ENCODE measurements at regions not wholly inside any gene's neighbourhood (a gene's known extent, or its start where the extent isn't known, plus 50 kb on each side); places are given as distances from the start of the nearest gene placed in this dataset.

DNA sequence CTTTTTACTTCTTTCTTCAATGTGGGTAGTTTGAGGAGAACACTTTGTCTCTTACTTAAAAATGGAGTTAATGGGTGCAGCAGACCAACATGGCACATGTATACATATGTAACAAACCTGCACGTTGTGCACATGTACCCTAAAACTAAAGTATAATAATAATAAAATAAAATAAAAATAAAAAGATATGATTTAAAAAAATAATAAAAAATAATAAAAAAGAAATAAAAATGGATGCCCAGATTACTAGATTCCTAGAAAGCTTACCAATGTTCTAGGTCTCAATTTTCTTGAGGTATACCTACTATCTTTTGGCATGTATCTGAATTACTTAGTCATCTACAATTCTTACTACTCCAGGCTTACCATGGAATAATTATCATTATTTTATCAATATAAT, 2001.6 kb upstream of the CDH9 start:
- TF ChIP-seq, protein P1, sequence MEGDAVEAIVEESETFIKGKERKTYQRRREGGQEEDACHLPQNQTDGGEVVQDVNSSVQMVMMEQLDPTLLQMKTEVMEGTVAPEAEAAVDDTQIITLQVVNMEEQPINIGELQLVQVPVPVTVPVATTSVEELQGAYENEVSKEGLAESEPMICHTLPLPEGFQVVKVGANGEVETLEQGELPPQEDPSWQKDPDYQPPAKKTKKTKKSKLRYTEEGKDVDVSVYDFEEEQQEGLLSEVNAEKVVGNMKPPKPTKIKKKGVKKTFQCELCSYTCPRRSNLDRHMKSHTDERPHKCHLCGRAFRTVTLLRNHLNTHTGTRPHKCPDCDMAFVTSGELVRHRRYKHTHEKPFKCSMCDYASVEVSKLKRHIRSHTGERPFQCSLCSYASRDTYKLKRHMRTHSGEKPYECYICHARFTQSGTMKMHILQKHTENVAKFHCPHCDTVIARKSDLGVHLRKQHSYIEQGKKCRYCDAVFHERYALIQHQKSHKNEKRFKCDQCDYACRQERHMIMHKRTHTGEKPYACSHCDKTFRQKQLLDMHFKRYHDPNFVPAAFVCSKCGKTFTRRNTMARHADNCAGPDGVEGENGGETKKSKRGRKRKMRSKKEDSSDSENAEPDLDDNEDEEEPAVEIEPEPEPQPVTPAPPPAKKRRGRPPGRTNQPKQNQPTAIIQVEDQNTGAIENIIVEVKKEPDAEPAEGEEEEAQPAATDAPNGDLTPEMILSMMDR (IDR thresholded peaks at IDR 0.05) = no peak
- no peak for TF ChIP-seq POLR2A (IDR thresholded peaks at IDR 0.05)
